Spinal cord (tissue), 9 donors: ENCODE measurements at regions not wholly inside any gene's neighbourhood (a gene's known extent, or its start where the extent isn't known, plus 50 kb on each side); places are given as distances from the start of the nearest gene placed in this dataset.

Experiments
- DNase-seq, 6 donors: peaks; one replicate each; pipeline versions ENCODE4 v3.0.0 to v3.0.0-alpha.2; 2013 to 2015; ENCODE audit warnings: low spot score in 6 of 6, low read depth in 4 of 6
- H3K27ac ChIP-seq: one replicate; pipeline ENCODE4 v1.5.1; 2013; ENCODE audit warnings: low read depth, low read length, control low read depth
- H3K27me3 ChIP-seq: one replicate; pipeline ENCODE4 v1.6.1; 2013; ENCODE audit warnings: low read length; ENCODE audit not compliant: control insufficient read depth, insufficient read depth
- H3K36me3 ChIP-seq: one replicate; pipeline ENCODE4 v1.6.1; 2013; ENCODE audit warnings: low read length; ENCODE audit not compliant: control insufficient read depth, insufficient read depth
- H3K4me1 ChIP-seq: one replicate; pipeline ENCODE4 v1.6.1; 2013; ENCODE audit warnings: low read length; ENCODE audit not compliant: control insufficient read depth, insufficient read depth
- H3K4me3 ChIP-seq: one replicate; pipeline ENCODE4 v1.5.1; 2013; ENCODE audit warnings: low read depth, low read length, control low read depth
- H3K9me3 ChIP-seq: one replicate; pipeline ENCODE4 v1.6.1; 2013; ENCODE audit warnings: low read length; ENCODE audit not compliant: control insufficient read depth, insufficient read depth
- WGBS: methylation state at CpG from one replicate; pipeline ENCODE4 v1.1.5; 2013; ENCODE audit warnings: missing lambda C conversion rate; ENCODE audit not compliant: insufficient coverage; 5-methylcytosine and 5-hydroxymethylcytosine counted together
- donor health status: healthy.

DNA sequence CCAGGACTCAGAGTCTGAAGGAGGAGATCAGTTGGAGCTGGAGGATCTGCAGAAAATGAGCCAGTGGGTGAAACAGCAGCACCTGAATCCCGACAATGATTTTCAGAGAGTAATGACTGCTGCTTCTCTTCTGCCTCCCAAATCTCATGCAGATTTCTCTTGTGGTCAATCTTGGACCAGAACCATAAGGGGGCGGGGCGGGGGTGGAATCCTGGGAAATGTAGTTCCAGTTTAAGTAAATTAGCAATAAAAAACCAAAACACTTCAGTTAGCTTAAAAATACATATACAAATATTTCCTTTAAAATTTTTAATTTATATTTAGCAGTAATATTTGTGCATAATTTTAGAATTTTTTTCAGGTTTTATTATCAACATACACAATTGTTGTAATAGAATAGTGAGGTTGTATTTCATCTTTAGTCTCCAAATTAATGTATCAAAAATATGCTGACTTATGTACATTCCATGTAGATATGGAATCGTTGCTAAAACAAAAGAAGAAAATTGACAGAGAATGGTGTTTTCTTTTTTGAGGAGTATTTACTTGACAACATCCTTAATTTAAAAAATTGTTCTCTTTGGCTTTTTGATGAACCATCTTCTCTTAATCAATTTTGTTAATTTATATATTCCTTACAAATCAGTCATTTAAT, 223.5 kb upstream of the SYT10 start:
- H3K27me3 ChIP-seq, result no peaks in the 10 kb centered on the region
- no peaks in the 10 kb centered on the region for H3K9me3 ChIP-seq
- no peak overlapping the region for H3K27ac ChIP-seq
- WGBS, result no CpG with 5 or more reads among the region's 4 CpGs
- no peaks in the 10 kb centered on the region for H3K4me1 ChIP-seq
- no peaks in the 10 kb centered on the region for H3K36me3 ChIP-seq
- H3K4me3 ChIP-seq, result no peak overlapping the region
- no peak for DNase-seq

DNA sequence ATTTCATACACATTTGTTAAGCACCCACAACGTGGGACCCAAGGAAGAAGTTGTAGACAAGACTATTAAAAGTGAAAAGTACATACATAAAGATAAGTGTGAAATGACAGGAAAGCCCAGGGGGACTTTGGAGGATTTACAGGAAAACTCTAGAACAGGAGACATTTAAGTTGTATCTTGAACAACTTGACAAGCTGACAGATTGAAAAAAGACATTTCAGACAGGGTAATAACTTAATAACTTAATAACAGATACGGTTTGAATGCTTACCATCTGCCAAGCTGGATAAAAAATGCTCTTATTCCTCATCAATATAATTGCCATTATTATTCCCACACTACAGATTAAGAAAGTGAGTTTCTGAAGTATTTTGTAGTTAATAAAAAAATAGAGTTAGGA, 229.7 kb upstream of the SYT10 start:
- Histone ChIP-seq H3K27ac (no peak overlapping the region), H3K27me3 (no peaks in the 10 kb centered on the region), H3K9me3 (no peaks in the 10 kb centered on the region), H3K4me1 (no peaks in the 10 kb centered on the region), H3K36me3 (no peaks in the 10 kb centered on the region), H3K4me3 (no peak overlapping the region)
- WGBS, result no CpG with 5 or more reads among the region's 2 CpGs
- no peak for DNase-seq

DNA sequence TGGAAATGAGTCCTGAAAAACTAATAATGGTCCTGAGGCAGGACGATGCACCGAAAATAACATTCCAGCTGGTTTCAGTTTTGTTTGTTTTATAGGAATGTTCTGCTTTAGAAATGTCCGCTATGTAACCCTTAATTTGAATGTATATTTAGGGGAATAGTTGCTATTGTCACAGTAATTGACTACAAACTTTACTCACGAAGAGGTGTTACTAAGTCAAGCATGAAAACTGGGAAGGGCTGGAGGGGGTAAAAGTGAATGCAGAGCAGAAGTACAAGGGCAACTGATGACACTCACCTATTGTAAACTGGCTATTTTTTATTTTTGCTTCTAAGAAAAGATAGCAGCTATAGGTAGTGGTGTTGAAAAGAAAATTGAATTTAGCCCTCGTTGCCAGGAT, 230.7 kb upstream of the SYT10 start:
- H3K4me1 ChIP-seq, result no peaks in the 10 kb centered on the region
- H3K9me3 ChIP-seq, result no peaks in the 10 kb centered on the region
- H3K4me3 ChIP-seq, result no peak overlapping the region
- no CpG with 5 or more reads among the region's 5 CpGs for WGBS
- H3K27ac ChIP-seq, result no peak overlapping the region
- no peak for DNase-seq
- H3K36me3 ChIP-seq, result no peaks in the 10 kb centered on the region
- H3K27me3 ChIP-seq, result no peaks in the 10 kb centered on the region

- H3K36me3 ChIP-seq, result no peaks in the 10 kb centered on the region
- no peak overlapping the region for H3K27ac ChIP-seq
Measured at GRCh38 chr12:33671676-33672075, 232.1 kb upstream of the SYT10 start.

GRCh38 chr12:33672836-33673577, 233.4 kb upstream of the SYT10 start:
- 33% methylated on average over 1 of the region's 5 CpGs for WGBS
- Histone ChIP-seq H3K27ac (no peak overlapping the region), H3K27me3 (no peaks in the 10 kb centered on the region), H3K9me3 (no peaks in the 10 kb centered on the region), H3K4me3 (no peak overlapping the region), H3K4me1 (no peaks in the 10 kb centered on the region), H3K36me3 (no peaks in the 10 kb centered on the region)
- DNase-seq, result peak in 1 of 6 donors; percentile 77

More at GRCh38 chr12:33671676-33672075, 232.1 kb upstream of the SYT10 start:
- Histone ChIP-seq H3K4me1 (no peaks in the 10 kb centered on the region), H3K4me3 (no peak overlapping the region), H3K9me3 (no peaks in the 10 kb centered on the region), H3K27me3 (no peaks in the 10 kb centered on the region)
- DNase-seq, result no peak

- Histone ChIP-seq H3K4me3 (no peak overlapping the region), H3K4me1 (no peaks in the 10 kb centered on the region), H3K9me3 (no peaks in the 10 kb centered on the region), H3K27me3 (no peaks in the 10 kb centered on the region), H3K36me3 (no peaks in the 10 kb centered on the region), H3K27ac (no peak overlapping the region)
- no CpG with 5 or more reads among the region's 1 CpG for WGBS
- no peak for DNase-seq
Measured at GRCh38 chr12:33676866-33677265, 237.2 kb upstream of the SYT10 start.

DNA sequence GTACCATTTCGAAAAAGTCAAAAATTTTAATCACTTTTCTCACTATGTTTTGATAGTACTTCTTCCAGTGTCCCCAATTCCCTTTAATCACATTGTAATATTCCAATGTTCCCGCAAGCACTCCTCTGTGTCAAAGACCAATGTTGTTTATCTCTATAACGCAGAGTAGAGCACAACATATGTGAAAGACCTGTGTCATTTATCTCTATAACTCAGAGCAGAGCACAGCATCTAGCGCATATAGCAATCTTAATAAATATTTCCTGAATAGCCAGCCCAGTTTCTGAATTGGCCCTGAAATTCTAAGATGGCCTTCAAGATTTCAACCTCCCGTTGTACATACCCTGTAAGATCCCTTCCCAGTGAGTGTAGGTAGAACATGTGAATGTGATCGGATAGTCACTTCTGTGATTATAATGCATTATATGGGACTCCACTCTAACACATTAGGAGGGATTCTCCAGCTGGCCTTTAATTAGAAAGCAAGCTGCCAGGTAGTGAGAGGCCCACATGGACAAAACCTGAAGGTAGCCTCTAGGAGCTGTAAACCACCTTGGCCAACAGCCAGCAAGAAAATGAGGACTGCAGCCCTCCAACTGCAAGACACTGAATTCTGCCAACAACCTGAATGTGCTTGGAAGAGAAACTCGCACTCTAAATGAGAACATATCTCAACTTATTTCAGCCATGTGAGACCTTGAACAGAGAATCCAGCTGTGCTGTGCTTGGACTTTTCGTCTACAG, 238.8 kb upstream of the SYT10 start:
- DNase-seq, result peak in 1 of 6 donors; percentile 6
- Histone ChIP-seq H3K4me1 (no peaks in the 10 kb centered on the region), H3K9me3 (no peaks in the 10 kb centered on the region), H3K27me3 (no peaks in the 10 kb centered on the region), H3K4me3 (no peak overlapping the region), H3K36me3 (no peaks in the 10 kb centered on the region), H3K27ac (no peak overlapping the region)
- 90% methylated on average over 5 of the region's 8 CpGs for WGBS

GRCh38 chr12:33690562-33690961, 250.9 kb upstream of the SYT10 start:
- no peak for DNase-seq
- no peaks in the 10 kb centered on the region for H3K27me3 ChIP-seq
- no peaks in the 10 kb centered on the region for H3K9me3 ChIP-seq
- H3K4me1 ChIP-seq, result no peaks in the 10 kb centered on the region
- no peak overlapping the region for H3K27ac ChIP-seq
- WGBS, result no CpG with 5 or more reads among the region's 1 CpG
- H3K4me3 ChIP-seq, result no peak overlapping the region
- H3K36me3 ChIP-seq, result no peaks in the 10 kb centered on the region

- H3K36me3 ChIP-seq, result no peaks in the 10 kb centered on the region
- no peaks in the 10 kb centered on the region for H3K9me3 ChIP-seq
- no CpG with 5 or more reads among the region's 1 CpG for WGBS
- H3K27me3 ChIP-seq, result no peaks in the 10 kb centered on the region
- no peak overlapping the region for H3K4me3 ChIP-seq
- no peaks in the 10 kb centered on the region for H3K4me1 ChIP-seq
- no peak overlapping the region for H3K27ac ChIP-seq
- DNase-seq, result no peak
Measured at GRCh38 chr12:33703221-33703620, 263.6 kb upstream of the SYT10 start.
